ENCODE measurements at regions not wholly inside any gene's neighbourhood (a gene's known extent, or its start where the extent isn't known, plus 50 kb on each side); places are given as distances from the start of the nearest gene placed in this dataset.

- POLR2A ChIA-PET, result no interaction called here
- Histone ChIP-seq H3K36me3 (ENCODE audit: control insufficient read depth, insufficient read depth, low read length) (no peaks in the 10 kb centered on the region), H3K4me3 (ENCODE audit: low read depth, low read length) (no peak overlapping the region), H3K27me3 (ENCODE audit: control insufficient read depth, insufficient read depth, low read length) (no peaks in the 10 kb centered on the region)
- DNase-seq (ENCODE audit: low read depth), result no peak
- CTCF ChIA-PET, result no interaction called here
- no peak for TF ChIP-seq CTCF (IDR thresholded peaks at IDR 0.05; ENCODE audit: insufficient read depth, low read depth, low read length)
Observed at GRCh38 chr3:181626036-181626435, 85.7 kb upstream of the SOX2 start.

GRCh38 chr3:181623924-181624694, 87.6 kb upstream of the SOX2 start:
- H3K36me3 ChIP-seq (ENCODE audit: control insufficient read depth, insufficient read depth, low read length), result no peaks in the 10 kb centered on the region
- no peak for TF ChIP-seq CTCF (IDR thresholded peaks at IDR 0.05; ENCODE audit: insufficient read depth, low read depth, low read length)
- CTCF ChIA-PET, result interaction anchor here (0.6 kb wide), 1 partner anchor 118 kb away, joined by 3 read pairs; no protein-coding TSS in a partner anchor
- DNase-seq (ENCODE audit: low read depth), result no peak
- no peak overlapping the region for H3K4me3 ChIP-seq (ENCODE audit: low read depth, low read length)
- POLR2A ChIA-PET, result interaction anchor here (0.6 kb wide), 1 partner anchor 1027 kb away, joined by 3 read pairs; no protein-coding TSS in a partner anchor
- no peaks in the 10 kb centered on the region for H3K27me3 ChIP-seq (ENCODE audit: control insufficient read depth, insufficient read depth, low read length)

DNA sequence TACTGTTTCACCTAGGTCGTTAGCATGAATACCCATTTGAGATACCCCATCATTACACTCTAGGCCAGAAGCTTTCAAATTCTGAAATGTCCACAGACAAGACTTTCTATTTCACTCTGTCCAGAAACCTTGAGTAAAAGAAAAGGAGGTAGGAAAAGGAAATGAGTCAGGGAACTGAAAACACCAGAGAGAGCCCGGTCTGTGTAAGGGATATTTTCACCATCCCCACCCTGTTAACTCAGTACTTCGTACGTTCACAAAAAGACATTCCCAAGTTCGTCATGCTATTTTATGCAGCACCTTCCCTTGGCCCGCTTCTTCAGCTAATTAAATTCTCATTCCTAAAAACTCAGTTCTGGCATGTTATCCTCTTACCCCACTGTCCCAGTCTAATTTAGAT, 89.4 kb upstream of the SOX2 start:
- Histone ChIP-seq H3K27me3 (ENCODE audit: control insufficient read depth, insufficient read depth, low read length) (no peaks in the 10 kb centered on the region), H3K36me3 (ENCODE audit: control insufficient read depth, insufficient read depth, low read length) (no peaks in the 10 kb centered on the region), H3K4me3 (ENCODE audit: low read depth, low read length) (no peak overlapping the region)
- DNase-seq (ENCODE audit: low read depth), result no peak
- ChIA-PET POLR2A (no interaction called here), CTCF (interaction anchor here (0.9 kb wide), 1 partner anchor 78 kb away, joined by 3 read pairs; no protein-coding TSS in a partner anchor)
- no peak for TF ChIP-seq CTCF (IDR thresholded peaks at IDR 0.05; ENCODE audit: insufficient read depth, low read depth, low read length)

GRCh38 chr3:181619897-181620296, 91.8 kb upstream of the SOX2 start:
- ChIA-PET POLR2A (no interaction called here), CTCF (no interaction called here)
- H3K27me3 ChIP-seq (ENCODE audit: control insufficient read depth, insufficient read depth, low read length), result no peaks in the 10 kb centered on the region
- no peak for TF ChIP-seq CTCF (IDR thresholded peaks at IDR 0.05; ENCODE audit: insufficient read depth, low read depth, low read length)
- DNase-seq (ENCODE audit: low read depth), result no peak
- no peak overlapping the region for H3K4me3 ChIP-seq (ENCODE audit: low read depth, low read length)
- no peaks in the 10 kb centered on the region for H3K36me3 ChIP-seq (ENCODE audit: control insufficient read depth, insufficient read depth, low read length)

GRCh38 chr3:181618260-181618659, 93.5 kb upstream of the SOX2 start:
- Histone ChIP-seq H3K27me3 (ENCODE audit: control insufficient read depth, insufficient read depth, low read length) (no peaks in the 10 kb centered on the region), H3K4me3 (ENCODE audit: low read depth, low read length) (no peak overlapping the region), H3K36me3 (ENCODE audit: control insufficient read depth, insufficient read depth, low read length) (no peaks in the 10 kb centered on the region)
- DNase-seq (ENCODE audit: low read depth), result no peak
- POLR2A ChIA-PET, result no interaction called here
- TF ChIP-seq CTCF (IDR thresholded peaks at IDR 0.05; ENCODE audit: insufficient read depth, low read depth, low read length), result no peak
- CTCF ChIA-PET, result no interaction called here
